H1 (cell line): ENCODE measurements at regions not wholly inside any gene's neighbourhood (a gene's known extent, or its start where the extent isn't known, plus 50 kb on each side); places are given as distances from the start of the nearest gene placed in this dataset.

ENCODE experiments used
- CTCF ChIA-PET: fragments of 300-600 bp; sonication (Branson Sonifier 250); formaldehyde crosslinking; loops from one replicate; lab custom pipeline; 2021; ENCODE audit not compliant: partially characterized antibody; lab: Charles Lee
- POLR2A ChIA-PET: fragments of 300-600 bp; sonication (Branson Sonifier 250); formaldehyde crosslinking; loops from one replicate; lab custom pipeline; 2021; ENCODE audit warnings: inconsistent platforms; ENCODE audit not compliant: partially characterized antibody; lab: Charles Lee
- DNase-seq, 2 experiments: peaks; one replicate each; pipeline versions ENCODE4 v3.0.0 to v3.0.0-alpha.2; 2010 to 2022; ENCODE audit warnings: low spot score in 2 of 2, low read depth in 1 of 2, mixed read lengths in 1 of 2
- FAIRE-seq: peaks from 2 replicates; lab custom pipeline; 2011; peaks lifted over from hg19 to GRCh38; lab: Jason Lieb, UNC
- H2AFZ ChIP-seq: 2 replicates; pipeline ENCODE4 v1.8.1; 2012; ENCODE audit warnings: low read length, inconsistent platforms
- H2AK5ac ChIP-seq: 2 replicates; pipeline ENCODE4 v1.6.1; 2013; ENCODE audit warnings: low read depth, low read length
- H2BK120ac ChIP-seq: replicated peaks from 2 replicates; pipeline ENCODE3; 2013; ENCODE audit warnings: low read depth, low read length, inconsistent platforms
- H2BK12ac ChIP-seq: 2 replicates; pipeline ENCODE4 v1.6.1; 2013; ENCODE audit warnings: low read depth, low read length
- H2BK15ac ChIP-seq: 2 replicates; pipeline ENCODE4 v1.6.1; 2013; ENCODE audit warnings: low read length
- H2BK20ac ChIP-seq: 2 replicates; pipeline ENCODE4 v1.6.1; 2013; ENCODE audit warnings: low read length
- H2BK5ac ChIP-seq: 2 replicates; pipeline ENCODE4 v1.6.1; 2013; ENCODE audit warnings: low read depth, low read length
- H3K14ac ChIP-seq: 2 replicates; pipeline ENCODE4 v1.6.1; 2013; ENCODE audit warnings: inconsistent platforms; ENCODE audit not compliant: insufficient read length
- H3K18ac ChIP-seq: 2 replicates; pipeline ENCODE4 v1.6.1; 2013; ENCODE audit warnings: low read length; ENCODE audit errors: extremely low read depth
- H3K23ac ChIP-seq: 2 replicates; pipeline ENCODE4 v1.6.1; 2013; ENCODE audit warnings: inconsistent platforms; ENCODE audit not compliant: insufficient read length
- H3K23me2 ChIP-seq: 2 replicates; pipeline ENCODE4 v1.6.1; 2013; ENCODE audit warnings: low read depth, low read length
- H3K27ac ChIP-seq: 2 replicates; pipeline ENCODE4 v1.6.1; 2011; ENCODE audit warnings: low read depth, low read length, inconsistent platforms
- H3K27me3 ChIP-seq, 4 experiments: replicated peaks in 1 of 4; 1 replicate in 1 of 4; 2 replicates in 3 of 4; pipeline versions ENCODE4 v1.6.1 to v1.8.1; 2011 to 2013; ENCODE audit warnings: low read length in 3 of 4, mild to moderate bottlenecking in 3 of 4, inconsistent platforms in 2 of 4, mixed read lengths in 2 of 4, moderate library complexity in 1 of 4; ENCODE audit not compliant: control insufficient read depth in 3 of 4, insufficient read depth in 3 of 4; ENCODE audit errors: extremely low read depth in 1 of 4
- H3K36me3 ChIP-seq, 4 experiments: 2 replicates each; pipeline versions ENCODE4 v1.6.1 to v1.8.1; 2011 to 2013; ENCODE audit warnings: mild to moderate bottlenecking in 4 of 4, low read length in 3 of 4, moderate library complexity in 2 of 4, control low read depth in 1 of 4, inconsistent platforms in 1 of 4; ENCODE audit not compliant: insufficient read depth in 4 of 4, control insufficient read depth in 2 of 4
- H3K4ac ChIP-seq: replicated peaks from 2 replicates; pipeline ENCODE3; 2013; ENCODE audit warnings: low read length, low read depth, mixed read lengths, inconsistent platforms; ENCODE audit not compliant: insufficient read length
- H3K4me1 ChIP-seq, 4 experiments: replicated peaks in 1 of 4; 1 replicate in 1 of 4; 2 replicates in 3 of 4; pipeline versions ENCODE4 v1.6.1 to v1.8.1; 2011 to 2013; ENCODE audit warnings: low read length in 3 of 4, inconsistent platforms in 2 of 4, mixed read lengths in 1 of 4; ENCODE audit not compliant: insufficient read depth in 4 of 4, control insufficient read depth in 3 of 4
- H3K4me2 ChIP-seq, 2 experiments: 2 replicates each; pipeline versions ENCODE4 v1.6.1 to v1.8.1; 2011 to 2013; ENCODE audit warnings: low read depth in 2 of 2, low read length in 2 of 2, control low read depth in 1 of 2, inconsistent platforms in 1 of 2, mild to moderate bottlenecking in 1 of 2; ENCODE audit not compliant: insufficient read depth in 1 of 2
- H3K4me3 ChIP-seq, 4 experiments: fragments of 200-600, 300-600 bp in 1 of 4; sonication (generic), shearing (Covaris generic), sonication (Bioruptor Twin) in 1 of 4; 2 replicates each; pipeline versions ENCODE4 v1.5.1 to v1.8.1; 2011 to 2016; ENCODE audit warnings: low read length in 4 of 4, low read depth in 3 of 4, control low read depth in 2 of 4, inconsistent platforms in 2 of 4, mild to moderate bottlenecking in 2 of 4, mixed read lengths in 1 of 4, moderate library complexity in 1 of 4; ENCODE audit not compliant: insufficient read depth in 2 of 4; ENCODE audit errors: extremely low read depth in 1 of 4
- H3K56ac ChIP-seq: replicated peaks from 2 replicates; pipeline ENCODE3; 2013; ENCODE audit warnings: low read depth, mild to moderate bottlenecking, mixed read lengths, low read length, inconsistent platforms; ENCODE audit not compliant: insufficient read length
- H3K79me1 ChIP-seq: 2 replicates; pipeline ENCODE4 v1.6.1; 2013; ENCODE audit warnings: low read depth, low read length, control low read depth
- H3K79me2 ChIP-seq, 2 experiments: 2 replicates each; pipeline versions ENCODE4 v1.6.1 to v1.8.1; 2012 to 2013; ENCODE audit warnings: low read length in 2 of 2, mild to moderate bottlenecking in 2 of 2, inconsistent platforms in 1 of 2; ENCODE audit not compliant: insufficient read depth in 2 of 2, control insufficient read depth in 1 of 2
- H3K9ac ChIP-seq, 4 experiments: replicated peaks in 1 of 4; 1 replicate in 1 of 4; 2 replicates in 3 of 4; pipeline versions ENCODE4 v1.6.1 to v1.8.1; 2011 to 2013; ENCODE audit warnings: low read depth in 3 of 4, low read length in 3 of 4, control low read depth in 2 of 4, mild to moderate bottlenecking in 2 of 4, moderate library complexity in 2 of 4, inconsistent platforms in 1 of 4; ENCODE audit errors: extremely low read depth in 1 of 4
- H3K9me3 ChIP-seq, 2 experiments: 2 replicates each; pipeline versions ENCODE4 v1.6.1 to v1.8.1; 2012 to 2013; ENCODE audit warnings: mild to moderate bottlenecking in 2 of 2, moderate library complexity in 2 of 2, control low read depth in 1 of 2, inconsistent platforms in 1 of 2, low read depth in 1 of 2, low read length in 1 of 2, mixed read lengths in 1 of 2; ENCODE audit not compliant: insufficient read depth in 2 of 2
- H4K20me1 ChIP-seq, 2 experiments: replicated peaks in 1 of 2; 2 replicates each; pipeline versions ENCODE3 to v1.8.1; 2011 to 2013; ENCODE audit warnings: inconsistent platforms in 2 of 2, low read length in 2 of 2, mild to moderate bottlenecking in 1 of 2; ENCODE audit not compliant: insufficient read depth in 2 of 2, control insufficient read depth in 1 of 2
- H4K5ac ChIP-seq: 2 replicates; pipeline ENCODE4 v1.6.1; 2013; ENCODE audit warnings: low read length, low read depth, mixed read lengths, inconsistent platforms; ENCODE audit not compliant: insufficient read length
- H4K8ac ChIP-seq: 2 replicates; pipeline ENCODE4 v1.8.0; 2013; ENCODE audit warnings: mild to moderate bottlenecking, moderate library complexity, low read length, inconsistent platforms; ENCODE audit not compliant: insufficient read depth; ENCODE audit errors: extremely low read depth
- H4K91ac ChIP-seq: replicated peaks from 2 replicates; pipeline ENCODE3; 2013; ENCODE audit warnings: low read length, mixed read lengths, inconsistent platforms; ENCODE audit not compliant: insufficient read length
- CEBPB ChIP-seq: IDR thresholded peaks from 2 replicates; pipeline ENCODE4 v1.6.1; 2012; ENCODE audit warnings: low read depth, low read length
- CTCF ChIP-seq, 3 experiments: IDR thresholded peaks; 1 replicate in 2 of 3; 2 replicates in 1 of 3; pipeline versions ENCODE4 v1.5.1 to v1.6.1; 2011; ENCODE audit warnings: low read length in 3 of 3, mild to moderate bottlenecking in 3 of 3, inconsistent platforms in 2 of 3, low read depth in 1 of 3, moderate library complexity in 1 of 3; ENCODE audit not compliant: insufficient read depth in 1 of 3; ENCODE audit errors: control extremely low read depth in 1 of 3
- EGR1 ChIP-seq: IDR thresholded peaks from 2 replicates; pipeline ENCODE4 v1.6.1; 2011; ENCODE audit warnings: low read depth, low read length, borderline replicate concordance
- FOSL1 ChIP-seq: IDR thresholded peaks from 2 replicates; pipeline ENCODE4 v1.6.1; 2011; ENCODE audit warnings: mild to moderate bottlenecking, low read depth, low read length, moderate library complexity; ENCODE audit not compliant: insufficient read depth
- MAFK ChIP-seq: IDR thresholded peaks from 2 replicates; pipeline ENCODE4 v1.6.1; 2012; ENCODE audit warnings: low read depth, mild to moderate bottlenecking, improper control_type of control experiment, low read length
- PHF8 ChIP-seq: fragments of 200-600 bp; sonication (generic); conservative IDR thresholded peaks from 2 replicates; pipeline ENCODE4 v1.7.1; 2012; ENCODE audit warnings: low read depth, mild to moderate bottlenecking, inconsistent platforms, low read length, moderate library complexity
- POLR2AphosphoS5 ChIP-seq: IDR thresholded peaks from 2 replicates; pipeline ENCODE4 v1.6.1; 2011; ENCODE audit warnings: low read depth, low read length
- RNF2 ChIP-seq: fragments of 200-900, 300-1000 bp; sonication (generic); IDR thresholded peaks from 2 replicates; pipeline ENCODE4 v1.7.1; 2016; ENCODE audit warnings: borderline replicate concordance, low read depth, mild to moderate bottlenecking, antibody characterized with exemption, low read length; ENCODE audit not compliant: poor library complexity, severe bottlenecking; ENCODE audit errors: missing control alignments
- SAP30 ChIP-seq: fragments of 300-600 bp; sonication (generic); IDR thresholded peaks from 2 replicates; pipeline ENCODE4 v1.7.1; 2012; ENCODE audit warnings: low read length, moderate library complexity, mild to moderate bottlenecking, inconsistent platforms; ENCODE audit not compliant: insufficient read depth, insufficient replicate concordance
- SIN3A ChIP-seq, 2 experiments: IDR thresholded peaks in 1 of 2; conservative IDR thresholded peaks in 1 of 2; 2 replicates each; pipeline ENCODE4 v1.6.1; 2011 to 2012; ENCODE audit warnings: low read length in 2 of 2, improper control_type of control experiment in 1 of 2, low read depth in 1 of 2, mild to moderate bottlenecking in 1 of 2
- YY1 ChIP-seq: IDR thresholded peaks from 2 replicates; pipeline ENCODE4 v1.6.1; 2011; ENCODE audit warnings: low read depth, mild to moderate bottlenecking, low read length
- WGBS, 2 experiments: shearing (Covaris generic) in 1 of 2; methylation state at CpG; one replicate each; pipeline versions ENCODE4 v1.1.6 to v1.1.7; 2013 to 2015; ENCODE audit warnings: low lambda C conversion rate in 2 of 2, mixed read lengths in 2 of 2, inconsistent platforms in 1 of 2, low coverage in 1 of 2, missing lambda C conversion rate in 1 of 2; ENCODE audit not compliant: insufficient replicate concordance in 2 of 2, insufficient coverage in 1 of 2, insufficient read length in 1 of 2; ENCODE audit errors: extremely low coverage in 1 of 2, missing lambda C conversion rate in 1 of 2; 5-methylcytosine and 5-hydroxymethylcytosine counted together

GRCh38 chr2:78070693-78071092 lies 548.5 kb upstream of the LRRTM4 start:
- H2BK15ac ChIP-seq, result no peak overlapping the region
- no peaks in the 10 kb centered on the region for H3K79me2 ChIP-seq
- ChIA-PET POLR2A (no interaction called here), CTCF (no interaction called here)
- no peak overlapping the region for H2AFZ ChIP-seq
- H3K23me2 ChIP-seq, result no peaks in the 10 kb centered on the region
- H3K9me3 ChIP-seq, result no peaks in the 10 kb centered on the region
- no peak overlapping the region for H3K23ac ChIP-seq
- no peak overlapping the region for H2BK5ac ChIP-seq
- H2BK12ac ChIP-seq, result no peak overlapping the region
- H3K27ac ChIP-seq, result no peak overlapping the region
- H4K91ac ChIP-seq, result no peak overlapping the region
- no peaks in the 10 kb centered on the region for H4K20me1 ChIP-seq
- no peak overlapping the region for H3K14ac ChIP-seq
- H2BK120ac ChIP-seq, result no peak overlapping the region
- no peaks in the 10 kb centered on the region for H3K36me3 ChIP-seq
- H3K4me3 ChIP-seq, result no peak overlapping the region
- H4K5ac ChIP-seq, result no peak overlapping the region
- H3K27me3 ChIP-seq, result no peaks in the 10 kb centered on the region
- no peak overlapping the region for H2BK20ac ChIP-seq
- no peak overlapping the region for H2AK5ac ChIP-seq
- FAIRE-seq (no peak), DNase-seq (no peak)
- 94% methylated on average over 3 of the region's 3 CpGs; no CpG with 5 or more reads in 1 of the 2 experiments for WGBS, 2 experiments
- H3K4me1 ChIP-seq, result no peaks in the 10 kb centered on the region
- H3K4me2 ChIP-seq, result no peak overlapping the region
- no peak overlapping the region for H4K8ac ChIP-seq
- H3K56ac ChIP-seq, result no peak overlapping the region
- H3K4ac ChIP-seq, result no peak overlapping the region
- H3K9ac ChIP-seq, result no peak overlapping the region
- H3K18ac ChIP-seq, result no peak overlapping the region
- H3K79me1 ChIP-seq, result no peaks in the 10 kb centered on the region
- no peak for TF ChIP-seq POLR2AphosphoS5
- no peak for TF ChIP-seq MAFK
- no peak for TF ChIP-seq SAP30
- no peak for TF ChIP-seq RNF2
- TF ChIP-seq CEBPB, result no peak
- no peak for TF ChIP-seq CTCF (IDR thresholded peaks at IDR 0.05; ENCODE audit: control extremely low read depth in 1 of 3, insufficient read depth in 1 of 3, low read depth in 1 of 3, low read length in 3 of 3)
- no peak for TF ChIP-seq SIN3A (conservative IDR thresholded peaks at IDR 0.05 in 1 of 2, IDR thresholded peaks at IDR 0.05 in 1 of 2; ENCODE audit: low read depth in 1 of 2, low read length in 2 of 2)
- no peak for TF ChIP-seq EGR1
- TF ChIP-seq PHF8, result no peak
- TF ChIP-seq FOSL1, result no peak
- no peak for TF ChIP-seq YY1
